GM21786 (cell line): ENCODE measurements at regions not wholly inside any gene's neighbourhood (a gene's known extent, or its start where the extent isn't known, plus 50 kb on each side); places are given as distances from the start of the nearest gene placed in this dataset.
"Not testable (repeated sequence)": the region's sequence is repeated elsewhere in the genome, so short reads cannot be mapped to it uniquely, and the experiment has no call there.

Source experiments
- ATAC-seq: cut with Tn5 transposase; IDR thresholded peaks from one replicate; pipeline ENCODE4 v1.9.1; 2021; ENCODE audit not compliant: unreplicated experiment

GRCh38 chr2:192412394-192412793 is 217.7 kb upstream of the TMEFF2 start:
- no peak for ATAC-seq

DNA sequence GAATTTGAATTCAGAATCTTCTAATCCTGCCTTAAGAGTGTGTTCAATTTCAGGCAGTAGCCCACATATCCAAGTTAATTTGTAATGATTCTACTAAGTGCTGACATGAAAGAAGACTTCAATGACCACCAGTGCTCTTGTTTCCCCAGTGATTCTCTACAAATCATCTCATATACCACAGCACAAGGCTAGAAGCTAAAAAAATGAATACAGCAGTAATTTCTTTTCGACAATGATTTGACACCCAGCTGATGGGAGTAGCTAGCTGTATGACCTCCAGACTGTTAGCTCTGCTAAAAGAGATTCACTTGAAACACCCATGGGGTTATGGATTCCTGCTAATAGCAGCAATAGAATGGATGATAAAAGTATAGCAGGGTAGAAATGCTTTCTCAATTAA is 217.0 kb upstream of the TMEFF2 start:
- ATAC-seq: no peak

DNA sequence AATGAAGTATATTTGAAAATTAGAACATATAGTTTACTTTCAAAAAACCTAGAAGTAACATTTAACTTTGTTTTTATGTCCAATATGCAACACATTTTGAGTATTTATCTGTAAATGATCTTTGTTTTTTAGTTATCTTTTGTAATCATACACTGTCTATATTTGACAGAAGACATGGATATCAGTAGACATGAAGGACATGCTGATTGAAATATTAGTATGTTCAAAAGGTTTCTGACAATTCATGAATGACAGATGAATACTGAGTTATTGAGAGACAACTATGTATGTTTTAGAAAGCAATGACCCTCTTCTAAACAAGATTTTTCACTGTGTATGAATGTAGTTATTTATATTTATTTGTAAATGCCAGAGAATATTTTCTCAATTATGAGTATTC is 215.6 kb upstream of the TMEFF2 start:
- ATAC-seq: no peak

- no peak for ATAC-seq
Measured at GRCh38 chr2:192407692-192408091, 213.0 kb upstream of the TMEFF2 start.

- no peak for ATAC-seq
Measured at GRCh38 chr2:192398236-192398635, 203.5 kb upstream of the TMEFF2 start.

DNA sequence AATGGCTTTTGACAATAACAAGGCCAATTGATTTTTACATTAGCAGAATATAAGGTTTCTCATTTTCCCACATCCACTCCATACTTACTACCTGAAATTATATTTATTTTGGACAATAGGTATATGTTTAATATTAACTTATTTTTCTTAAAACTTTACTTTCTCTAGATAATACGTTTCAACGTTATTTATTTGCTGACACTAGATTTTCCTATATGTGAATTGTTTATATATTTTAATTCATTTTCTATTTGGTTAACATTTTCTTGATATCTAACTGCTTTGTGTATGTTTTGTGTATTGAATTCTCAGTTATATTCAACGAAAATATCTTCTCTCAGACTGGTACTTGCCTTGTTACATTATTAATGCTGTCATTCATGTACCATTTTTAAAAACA is 199.9 kb upstream of the TMEFF2 start:
- ATAC-seq: no peak

GRCh38 chr2:192391041-192391440 is 196.3 kb upstream of the TMEFF2 start:
- ATAC-seq: no peak

- no peak for ATAC-seq
Measured at GRCh38 chr2:192390401-192390800, 195.7 kb upstream of the TMEFF2 start.

DNA sequence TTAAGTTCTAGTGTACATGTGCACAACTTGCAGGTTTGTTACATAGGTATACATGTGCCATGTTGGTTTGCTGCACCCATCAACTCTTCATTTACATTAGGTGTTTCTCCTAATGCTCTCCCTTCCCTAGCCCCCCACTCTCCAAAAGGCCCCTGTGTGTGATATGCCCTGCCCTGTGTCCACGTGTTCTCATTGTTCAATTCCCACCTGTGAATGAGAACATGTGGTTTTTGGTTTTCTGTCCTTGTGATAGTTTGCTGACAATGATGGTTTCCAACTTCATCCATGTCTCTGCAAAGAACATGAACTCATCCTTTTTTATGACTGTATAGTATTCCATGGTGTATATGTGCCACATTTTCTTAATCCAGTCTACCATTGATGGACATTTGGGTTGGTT is 189.5 kb upstream of the TMEFF2 start:
- not testable (repeated sequence) for ATAC-seq

DNA sequence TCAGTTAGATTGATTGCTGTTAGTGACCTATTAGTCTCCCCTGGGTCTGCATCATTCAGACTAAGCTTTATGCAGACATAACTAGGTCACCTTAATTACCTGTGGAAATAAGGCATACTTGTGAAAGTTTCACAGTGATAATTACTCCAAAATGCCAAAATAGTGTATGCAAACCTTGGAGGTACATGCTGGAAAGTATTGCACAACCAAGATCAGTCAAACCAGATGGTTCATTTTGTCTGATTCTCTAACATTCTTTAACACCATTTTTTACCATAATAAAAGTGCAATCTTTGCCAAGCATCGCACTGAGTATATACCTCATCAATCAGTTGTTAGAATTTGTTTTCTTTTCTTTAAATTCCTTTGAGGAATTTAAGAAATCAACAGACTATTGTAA is 186.3 kb upstream of the TMEFF2 start:
- no peak for ATAC-seq

DNA sequence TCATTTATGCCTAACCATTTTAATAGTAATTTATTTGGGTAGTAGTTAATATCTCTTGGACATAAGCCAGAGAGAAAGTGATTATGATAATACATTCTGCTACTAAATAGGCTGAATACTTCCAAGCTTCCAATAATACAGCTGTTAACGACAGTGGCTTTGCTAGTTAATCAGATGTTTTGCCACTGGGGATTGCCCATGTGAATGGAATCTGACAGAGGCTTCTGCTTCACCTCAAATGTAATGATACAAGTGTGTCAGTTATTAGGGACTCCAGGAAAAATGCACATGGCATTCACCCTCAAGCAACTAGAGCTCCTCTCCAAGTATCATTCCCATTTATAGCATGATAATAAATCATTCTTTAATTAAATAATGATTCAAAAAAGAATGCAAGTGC is 185.0 kb upstream of the TMEFF2 start:
- ATAC-seq: no peak

GRCh38 chr2:192377173-192377572 is 182.4 kb upstream of the TMEFF2 start:
- ATAC-seq: no peak

DNA sequence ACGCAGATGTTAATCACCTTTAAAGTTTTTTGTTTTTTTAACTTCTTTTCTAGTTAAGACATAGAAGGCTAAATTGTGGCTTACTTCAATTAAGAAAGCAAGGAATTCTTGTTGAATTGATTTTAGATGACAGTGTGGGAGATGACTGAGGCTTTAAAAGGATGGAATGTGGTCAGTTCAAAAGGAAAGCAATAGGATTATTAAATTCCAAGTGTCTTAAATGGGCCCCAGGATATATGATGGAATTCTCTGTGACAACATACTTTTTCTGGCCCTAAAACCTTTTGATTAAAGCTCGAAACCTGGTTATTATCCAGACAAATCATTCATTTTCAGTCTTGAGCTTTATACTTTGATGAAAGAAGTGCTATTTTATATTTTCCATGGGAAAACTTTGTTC is 179.0 kb upstream of the TMEFF2 start:
- ATAC-seq: no peak

DNA sequence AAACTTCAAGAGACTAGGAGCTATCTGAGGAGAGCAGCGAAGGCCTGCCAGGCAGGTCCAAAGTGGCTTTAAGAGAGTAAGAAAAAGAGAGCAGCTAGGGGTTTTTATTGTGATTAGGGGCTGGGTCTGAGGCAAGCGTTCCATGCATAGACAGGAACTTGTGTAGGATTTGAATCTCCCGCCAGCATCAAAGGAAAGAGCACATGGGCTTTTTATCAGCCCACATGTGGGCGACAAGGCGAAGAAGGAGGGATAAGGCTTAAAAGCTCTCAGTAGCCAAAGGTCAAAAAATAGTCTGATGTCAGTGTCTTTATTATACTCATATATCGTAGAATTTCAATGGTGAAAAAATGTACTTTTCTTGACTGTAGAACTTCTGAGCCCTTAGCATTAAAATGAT is 178.5 kb upstream of the TMEFF2 start:
- ATAC-seq: no peak

DNA sequence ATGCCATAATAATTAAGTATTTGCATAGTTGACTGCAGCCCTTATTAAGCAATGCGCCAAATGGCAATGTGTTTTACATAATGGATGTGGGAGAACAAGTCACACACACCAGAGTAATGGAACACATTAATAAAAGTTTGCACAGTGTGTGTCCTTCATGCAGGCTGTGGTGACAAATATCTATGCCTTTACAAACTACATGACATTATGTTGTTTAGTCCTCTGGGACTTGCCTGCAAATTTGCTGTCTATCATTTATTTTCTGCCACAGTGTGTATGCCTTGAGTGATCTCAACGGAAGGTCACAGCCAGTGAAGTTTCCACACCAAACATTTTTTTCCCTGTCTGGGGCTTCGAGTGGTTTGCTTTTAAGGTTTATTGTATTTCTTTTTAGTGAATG is 175.2 kb upstream of the TMEFF2 start:
- no peak for ATAC-seq

- no peak for ATAC-seq
Measured at GRCh38 chr2:192357217-192357616, 162.5 kb upstream of the TMEFF2 start.

DNA sequence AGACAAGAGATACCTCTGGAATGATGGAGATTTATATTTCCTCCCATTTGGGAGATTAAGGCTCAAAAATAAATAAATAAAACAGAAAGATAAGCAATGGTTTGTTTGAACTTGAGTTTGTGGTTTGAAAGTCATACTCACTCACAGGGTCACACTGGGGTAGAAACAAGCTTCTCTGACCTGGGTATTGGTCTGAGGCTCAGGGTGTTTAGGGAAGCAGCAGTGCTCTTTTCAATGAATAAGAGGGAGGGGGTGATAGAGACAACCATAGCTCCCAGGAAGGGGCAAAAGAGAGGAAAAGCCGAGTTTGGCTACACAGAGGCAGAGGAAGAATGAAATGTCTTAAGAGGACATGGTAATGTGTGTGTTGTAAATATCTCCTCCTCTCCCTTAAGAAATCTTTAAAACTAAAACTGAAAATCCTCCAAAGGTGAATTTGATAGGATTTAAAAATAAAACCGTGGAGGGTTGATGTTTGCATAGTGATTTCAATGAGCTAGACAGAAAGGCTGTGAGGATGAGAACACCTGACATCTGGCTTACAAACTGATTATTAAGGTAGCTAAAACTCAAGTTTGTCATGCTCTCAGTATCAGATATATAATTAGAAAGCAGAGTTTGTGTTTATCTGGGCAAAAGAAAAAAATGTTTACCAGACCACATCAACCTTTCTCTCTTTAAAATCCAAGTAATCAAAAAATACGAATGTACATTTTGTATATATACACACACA is 159.9 kb upstream of the TMEFF2 start:
- ATAC-seq: no peak

GRCh38 chr2:192347542-192347941 is 152.8 kb upstream of the TMEFF2 start:
- no peak for ATAC-seq

DNA sequence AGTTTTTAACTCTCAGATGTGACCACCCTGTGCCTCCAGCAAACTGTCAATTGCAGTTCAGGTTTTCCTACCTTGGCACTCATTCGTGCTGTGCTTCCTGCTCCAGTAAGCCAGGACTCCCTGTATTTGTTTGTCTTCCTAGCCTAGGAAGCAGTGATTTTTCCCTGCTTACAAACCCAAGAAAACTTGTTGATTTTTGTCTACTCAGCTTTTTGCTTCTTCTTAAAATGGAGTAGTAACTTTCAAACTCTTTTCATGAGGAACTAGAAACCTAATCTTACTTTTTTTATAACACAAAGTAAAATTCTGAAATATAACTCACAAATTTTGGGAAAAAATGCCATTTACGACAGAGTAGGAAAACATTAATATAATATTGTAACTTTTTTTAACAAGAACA is 150.6 kb upstream of the TMEFF2 start:
- ATAC-seq: no peak

GRCh38 chr2:192333642-192334041 is 138.9 kb upstream of the TMEFF2 start:
- ATAC-seq: no peak

GRCh38 chr2:192328297-192328696 is 133.6 kb upstream of the TMEFF2 start:
- ATAC-seq: no peak

DNA sequence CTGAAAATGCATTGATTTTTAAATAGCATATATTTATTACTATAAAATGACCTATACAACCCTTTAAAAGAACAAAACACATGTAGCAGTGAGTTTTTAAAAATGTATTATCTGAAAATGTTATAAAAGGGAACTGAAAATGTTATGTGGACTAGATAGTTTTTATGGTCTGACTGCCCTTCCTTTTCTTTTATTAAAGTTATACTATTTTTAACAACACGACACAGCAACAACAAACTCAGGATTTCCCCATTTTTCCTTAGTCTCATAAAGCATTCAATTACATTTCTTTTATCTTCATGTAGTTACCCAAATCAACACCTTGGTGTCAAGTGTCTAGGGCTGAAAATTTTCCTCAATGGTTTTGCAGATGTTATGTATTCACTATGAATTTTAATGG is 132.8 kb upstream of the TMEFF2 start:
- peak; percentile 38 for ATAC-seq

- no peak for ATAC-seq
Measured at GRCh38 chr2:192315543-192315942, 120.8 kb upstream of the TMEFF2 start.
